ENCODE measurements at regions not wholly inside any gene's neighbourhood (a gene's known extent, or its start where the extent isn't known, plus 50 kb on each side); places are given as distances from the start of the nearest gene placed in this dataset.
A peak's percentile ranks its signal among the peaks of the same experiment; 100 is the strongest.

- H3K27ac ChIP-seq, result no peak overlapping the region
- intact Hi-C loops (cut with DNase I), result loop anchor here in 2 of 3 donors (5.0 to 10.0 kb wide), 3 partner anchors 596 to 781 kb away; no protein-coding TSS in a partner anchor
- FAIRE-seq, result peak; percentile 75
These were observed 412.6 kb downstream of the KCTD12 start for GRCh38 chr13:76473552-76474134.

GRCh38 chr13:76472916-76473315 is 413.3 kb downstream of the KCTD12 start:
- intact Hi-C loops (cut with DNase I), result loop anchor here in 2 of 3 donors (5.0 to 10.0 kb wide), 3 partner anchors 596 to 781 kb away; no protein-coding TSS in a partner anchor
- H3K27ac ChIP-seq, result no peak overlapping the region
- no peaks in the 10 kb centered on the region for H3K36me3 ChIP-seq
- H3K9me3 ChIP-seq, result no peaks in the 10 kb centered on the region
- H3K4me1 ChIP-seq, result no peaks in the 10 kb centered on the region
- H3K4me3 ChIP-seq, result no peak overlapping the region
- no peak for TF ChIP-seq CTCF (IDR thresholded peaks at IDR 0.05)
- ATAC-seq, result no peak
- no peaks in the 10 kb centered on the region for H3K27me3 ChIP-seq
- no peak for FAIRE-seq
- 54 to 57% methylated on average over 2 of the region's 2 CpGs for WGBS, 2 donors
- no peak for DNase-seq

More at GRCh38 chr13:76473552-76474134, 412.6 kb downstream of the KCTD12 start:
- DNase-seq, result peak in 5 of 6 donors; percentile 54 to 81 (median 57)
- no peaks in the 10 kb centered on the region for H3K9me3 ChIP-seq
- peak; percentile 88 to 99 (median 98) for ATAC-seq
- no peak overlapping the region for H3K4me3 ChIP-seq
- no peaks in the 10 kb centered on the region for H3K27me3 ChIP-seq
- TF ChIP-seq CTCF (IDR thresholded peaks at IDR 0.05), result peak; percentile 74 to 89 (median 82)
- H3K36me3 ChIP-seq, result no peaks in the 10 kb centered on the region
- no peaks in the 10 kb centered on the region for H3K4me1 ChIP-seq

- Histone ChIP-seq H3K36me3 (no peaks in the 10 kb centered on the region), H3K9me3 (no peaks in the 10 kb centered on the region), H3K27me3 (no peaks in the 10 kb centered on the region), H3K27ac (no peak overlapping the region), H3K4me3 (no peak overlapping the region), H3K4me1 (no peaks in the 10 kb centered on the region)
- ATAC-seq (no peak), FAIRE-seq (no peak), DNase-seq (no peak)
- intact Hi-C loops (cut with DNase I), result loop anchor here in 2 of 3 donors (5.0 to 10.0 kb wide), 3 partner anchors 594 to 779 kb away; no protein-coding TSS in a partner anchor
- WGBS, 2 donors, result 58 to 67% methylated on average over 1 of the region's 1 CpG
- no peak for TF ChIP-seq CTCF (IDR thresholded peaks at IDR 0.05)
These were observed 414.7 kb downstream of the KCTD12 start for GRCh38 chr13:76471486-76471885.

- Histone ChIP-seq H3K4me3 (no peak overlapping the region), H3K9me3 (no peaks in the 10 kb centered on the region), H3K27me3 (no peaks in the 10 kb centered on the region), H3K27ac (no peak overlapping the region), H3K4me1 (no peaks in the 10 kb centered on the region), H3K36me3 (no peaks in the 10 kb centered on the region)
- TF ChIP-seq CTCF (IDR thresholded peaks at IDR 0.05), result no peak
- FAIRE-seq, result no peak
- no peak for DNase-seq
- 72 to 83% methylated on average over 6 of the region's 6 CpGs for WGBS, 2 donors
- intact Hi-C loops (cut with DNase I), result loop anchor here in 2 of 3 donors (5.0 to 10.0 kb wide), 3 partner anchors 594 to 779 kb away; no protein-coding TSS in a partner anchor
- ATAC-seq, result no peak
These were observed 415.2 kb downstream of the KCTD12 start for GRCh38 chr13:76470991-76471390.

GRCh38 chr13:76466043-76466442 is 420.2 kb downstream of the KCTD12 start:
- WGBS, 2 donors, result 41 to 46% methylated on average over 1 of the region's 1 CpG

More at GRCh38 chr13:76466043-76466442, 420.2 kb downstream of the KCTD12 start:
- FAIRE-seq (no peak), ATAC-seq (no peak), DNase-seq (no peak)
- Histone ChIP-seq H3K9me3 (no peaks in the 10 kb centered on the region), H3K4me1 (no peaks in the 10 kb centered on the region), H3K27ac (no peak overlapping the region), H3K36me3 (no peaks in the 10 kb centered on the region), H3K27me3 (no peaks in the 10 kb centered on the region), H3K4me3 (no peak overlapping the region)
- intact Hi-C loops (cut with DNase I), result loop anchor here in 1 of 3 donors (5.0 kb wide), 1 partner anchor 584 kb away; no protein-coding TSS in a partner anchor
- TF ChIP-seq CTCF (IDR thresholded peaks at IDR 0.05), result no peak
